HepG2 (cell line): ENCODE measurements at regions not wholly inside any gene's neighbourhood (a gene's known extent, or its start where the extent isn't known, plus 50 kb on each side); places are given as distances from the start of the nearest gene placed in this dataset.

Experiments used
- CTCF ChIP-seq: sonication (generic); formaldehyde crosslinking; IDR thresholded peaks from 2 replicates; pipeline ENCODE4 v1.5.0; 2020; ENCODE audit warnings: mild to moderate bottlenecking, missing genetic modification reagents, moderate library complexity
- IKZF1 ChIP-seq: fragments of 450-650 bp; IDR thresholded peaks from 2 replicates; pipeline ENCODE4 v1.7.1; 2016
- POLR2A ChIP-seq, 2 experiments: IDR thresholded peaks; 2 replicates each; pipeline ENCODE4 v1.6.1; 2011; ENCODE audit warnings: low read depth in 2 of 2, low read length in 2 of 2, mild to moderate bottlenecking in 1 of 2, moderate library complexity in 1 of 2; ENCODE audit not compliant: insufficient read depth in 1 of 2
- POLR2AphosphoS5 ChIP-seq: IDR thresholded peaks from 2 replicates; pipeline ENCODE4 v1.6.1; 2012; ENCODE audit warnings: low read depth, low read length
- RBFOX2 ChIP-seq: fragments of 200-400 bp; formaldehyde crosslinking; IDR thresholded peaks from 2 replicates; pipeline ENCODE4 v1.6.1; 2017; ENCODE audit warnings: low read depth, mild to moderate bottlenecking, low read length
- RFX3 ChIP-seq: IDR thresholded peaks from 2 replicates; pipeline ENCODE4 v1.6.1; 2016; ENCODE audit warnings: missing biosample characterization, missing genetic modification reagents
- ZFP82 ChIP-seq: sonication (generic); formaldehyde crosslinking; IDR thresholded peaks from 2 replicates; pipeline ENCODE4 v1.5.1; 2020; ENCODE audit warnings: mild to moderate bottlenecking, missing genetic modification reagents, borderline replicate concordance
- ZNF256 ChIP-seq: sonication (generic); formaldehyde crosslinking; conservative IDR thresholded peaks from 2 replicates; pipeline ENCODE4 v1.4.0; 2020; ENCODE audit warnings: missing genetic modification reagents

- TF ChIP-seq ZFP82 (no peak), RBFOX2 (no peak), ZNF256 (no peak), POLR2AphosphoS5 (no peak), CTCF (CRISPR knock-in tag) (no peak), RFX3 (CRISPR knock-in tag) (no peak), POLR2A (IDR thresholded peaks at IDR 0.05; ENCODE audit: insufficient read depth in 1 of 2, low read depth in 2 of 2, low read length in 2 of 2) (no peak), IKZF1 (no peak)
Measured at GRCh38 chr11:131231317-131231940, 139.0 kb upstream of the NTM start.
